ENCODE measurements at regions not wholly inside any gene's neighbourhood (a gene's known extent, or its start where the extent isn't known, plus 50 kb on each side); places are given as distances from the start of the nearest gene placed in this dataset.

- Mint-ChIP-seq H3K4me3 (no peak overlapping the region), H3K27me3 (ENCODE audit: insufficient read depth) (no peaks in the 10 kb centered on the region), H3K9me3 (peaks cover 39% of the 10 kb centered on the region), H3K36me3 (ENCODE audit: low read depth) (peaks cover 7% of the 10 kb centered on the region), H3K27ac (no peak overlapping the region), H3K4me1 (no peaks in the 10 kb centered on the region)
- no peak for TF ChIP-seq CTCF (conservative IDR thresholded peaks at IDR 0.05)
- WGBS, 2 experiments (ENCODE audit: insufficient coverage in 1 of 2, insufficient read length in 1 of 2), result 80 to 82% methylated on average over 1 to 3 of the region's 3 CpGs
- no peaks in the 10 kb centered on the region for H3K36me3 ChIP-seq (ENCODE audit: control insufficient read depth, insufficient read depth, low read length)
- H3K27ac ChIP-seq (ENCODE audit: low read depth, low read length), result no peak overlapping the region
- H3K9ac ChIP-seq (ENCODE audit: extremely low read depth, low read length, poor library complexity, severe bottlenecking), result no peak overlapping the region
- no peaks in the 10 kb centered on the region for H3K4me1 ChIP-seq (ENCODE audit: control insufficient read depth, insufficient read depth, low read length)
- no peaks in the 10 kb centered on the region for H3K9me3 ChIP-seq (ENCODE audit: control insufficient read depth, low read length)
- H3K4me3 ChIP-seq (ENCODE audit: low read length), result no peak overlapping the region
- DNase-seq, result no peak
- H3K27me3 ChIP-seq (ENCODE audit: control insufficient read depth, insufficient read depth, low read length, poor library complexity, severe bottlenecking), result no peaks in the 10 kb centered on the region
Measured at GRCh38 chr2:125885340-125885739, 770.6 kb upstream of the GYPC start.

- peaks cover 42% of the 10 kb centered on the region for H3K9me3 Mint-ChIP-seq
Measured at GRCh38 chr2:125886153-125886552, 769.8 kb upstream of the GYPC start.

GRCh38 chr2:125901278-125901677 is 754.7 kb upstream of the GYPC start:
- Mint-ChIP-seq H3K9me3 (peaks cover 25% of the 10 kb centered on the region), H3K36me3 (ENCODE audit: low read depth) (no peaks in the 10 kb centered on the region), H3K27me3 (ENCODE audit: insufficient read depth) (no peaks in the 10 kb centered on the region), H3K4me3 (no peak overlapping the region), H3K27ac (no peak overlapping the region), H3K4me1 (no peaks in the 10 kb centered on the region)
- DNase-seq, result no peak
- Histone ChIP-seq H3K4me3 (ENCODE audit: low read length) (peak overlapping the region; percentile 11), H3K36me3 (ENCODE audit: control insufficient read depth, insufficient read depth, low read length) (no peaks in the 10 kb centered on the region), H3K9ac (ENCODE audit: extremely low read depth, low read length, poor library complexity, severe bottlenecking) (no peak overlapping the region), H3K27me3 (ENCODE audit: control insufficient read depth, insufficient read depth, low read length, poor library complexity, severe bottlenecking) (no peaks in the 10 kb centered on the region), H3K27ac (ENCODE audit: low read depth, low read length) (no peak overlapping the region), H3K9me3 (ENCODE audit: control insufficient read depth, low read length) (peaks cover 19% of the 10 kb centered on the region), H3K4me1 (ENCODE audit: control insufficient read depth, insufficient read depth, low read length) (no peaks in the 10 kb centered on the region)
- TF ChIP-seq CTCF (conservative IDR thresholded peaks at IDR 0.05), result no peak

More at GRCh38 chr2:125886153-125886552, 769.8 kb upstream of the GYPC start:
- Mint-ChIP-seq H3K4me3 (no peak overlapping the region), H3K27ac (no peak overlapping the region), H3K4me1 (no peaks in the 10 kb centered on the region), H3K27me3 (ENCODE audit: insufficient read depth) (no peaks in the 10 kb centered on the region), H3K36me3 (ENCODE audit: low read depth) (peaks cover 7% of the 10 kb centered on the region)
- no peak for DNase-seq
- Histone ChIP-seq H3K27ac (ENCODE audit: low read depth, low read length) (no peak overlapping the region), H3K4me1 (ENCODE audit: control insufficient read depth, insufficient read depth, low read length) (no peaks in the 10 kb centered on the region), H3K4me3 (ENCODE audit: low read length) (no peak overlapping the region), H3K36me3 (ENCODE audit: control insufficient read depth, insufficient read depth, low read length) (no peaks in the 10 kb centered on the region), H3K9me3 (ENCODE audit: control insufficient read depth, low read length) (no peaks in the 10 kb centered on the region), H3K27me3 (ENCODE audit: control insufficient read depth, insufficient read depth, low read length, poor library complexity, severe bottlenecking) (no peaks in the 10 kb centered on the region), H3K9ac (ENCODE audit: extremely low read depth, low read length, poor library complexity, severe bottlenecking) (no peak overlapping the region)
- 94 to 100% methylated on average over 4 of the region's 4 CpGs for WGBS, 2 experiments (ENCODE audit: insufficient coverage in 1 of 2, insufficient read length in 1 of 2)
- TF ChIP-seq CTCF (conservative IDR thresholded peaks at IDR 0.05), result no peak
